HepG2 (cell line): ENCODE measurements at regions not wholly inside any gene's neighbourhood (a gene's known extent, or its start where the extent isn't known, plus 50 kb on each side); places are given as distances from the start of the nearest gene placed in this dataset.

ENCODE experiments used
- ATAC-seq: fragments of 200-7000 bp; cut with Tn5 transposase; 3 replicates; pipeline ENCODE4 v1.9.1; 2020; ENCODE audit warnings: mild to moderate bottlenecking, moderate library complexity
- BruUV-seq: library from RNA; stranded (reverse); fragments of 400-500 nt; replicated peaks from 2 replicates; lab custom pipeline; 2021; lab: Mats Ljungman, UMichigan
- CTCF ChIA-PET: fragments of 300-600 bp; formaldehyde crosslinking; extraction: SDS; loops from one replicate; lab custom pipeline; 2021; ENCODE audit warnings: low total read pairs, inconsistent platforms, low intra/inter-chr PET ratio; lab: Yijun Ruan, JAX
- POLR2A ChIA-PET: fragments of 350-600 bp; sonication (Branson Sonifier 250); formaldehyde crosslinking; loops from one replicate; lab custom pipeline; 2020; ENCODE audit warnings: antibody characterized with exemption, inconsistent platforms; lab: Yijun Ruan, JAX
- DNase-seq: peaks from one replicate; pipeline ENCODE4 v3.0.0-alpha.2; 2015; ENCODE audit warnings: low spot score
- FAIRE-seq: peaks from 3 replicates; lab custom pipeline; 2011; peaks lifted over from hg19 to GRCh38; lab: Jason Lieb, UNC
- H2AFZ ChIP-seq: one replicate; pipeline ENCODE4 v1.6.1; 2011; ENCODE audit warnings: low read length, inconsistent platforms
- H3K27ac ChIP-seq: fragments of 300-600 bp; 3 replicates; pipeline ENCODE4 v1.8.0; 2011; ENCODE audit warnings: mixed run types, mild to moderate bottlenecking, mixed read lengths, low read length, inconsistent platforms; ENCODE audit not compliant: insufficient read depth; ENCODE audit errors: extremely low read length
- H3K27me3 ChIP-seq, 2 experiments: fragments of 200-600 bp in 1 of 2; 2 replicates in 1 of 2; 3 replicates in 1 of 2; pipeline versions ENCODE4 v1.6.0 to v1.8.0; 2011; ENCODE audit warnings: low read length in 2 of 2, mild to moderate bottlenecking in 2 of 2, moderate library complexity in 2 of 2, inconsistent platforms in 1 of 2; ENCODE audit not compliant: insufficient read depth in 2 of 2, control insufficient read depth in 1 of 2
- H3K36me3 ChIP-seq, 2 experiments: fragments of 200-600 bp in 1 of 2; replicated peaks in 1 of 2; 2 replicates in 1 of 2; 3 replicates in 1 of 2; pipeline versions ENCODE4 v1.5.1 to v1.8.0; 2011; ENCODE audit warnings: low read length in 2 of 2, inconsistent platforms in 1 of 2; ENCODE audit not compliant: insufficient read depth in 2 of 2, control insufficient read depth in 1 of 2
- H3K4me1 ChIP-seq: 2 replicates; pipeline ENCODE4 v1.5.1; 2012; ENCODE audit warnings: low read length, inconsistent platforms; ENCODE audit not compliant: insufficient read depth
- H3K4me2 ChIP-seq: 2 replicates; pipeline ENCODE4 v1.6.0; 2011; ENCODE audit warnings: low read depth, low read length, inconsistent platforms
- H3K4me3 ChIP-seq, 3 experiments: fragments of 200-600 bp in 1 of 3; sonication (generic), shearing (Covaris generic) in 1 of 3; replicated peaks in 1 of 3; 2 replicates each; pipeline ENCODE4 v1.5.1; 2011 to 2016; ENCODE audit warnings: low read length in 3 of 3, inconsistent platforms in 2 of 3, low read depth in 2 of 3, mild to moderate bottlenecking in 2 of 3, control low read depth in 1 of 3, mixed read lengths in 1 of 3; ENCODE audit not compliant: insufficient read depth in 1 of 3
- H3K79me2 ChIP-seq: one replicate; pipeline ENCODE4 v1.6.1; 2011; ENCODE audit warnings: low read length, inconsistent platforms; ENCODE audit not compliant: insufficient read depth
- H3K9ac ChIP-seq: 2 replicates; pipeline ENCODE4 v1.6.0; 2011; ENCODE audit warnings: mild to moderate bottlenecking, low read depth, low read length, inconsistent platforms; ENCODE audit not compliant: insufficient read depth
- H3K9me3 ChIP-seq: 2 replicates; pipeline ENCODE4 v1.5.1; 2012; ENCODE audit warnings: mild to moderate bottlenecking, low read length
- H4K20me1 ChIP-seq: 2 replicates; pipeline ENCODE4 v1.6.0; 2011; ENCODE audit warnings: inconsistent platforms, mild to moderate bottlenecking, low read length, moderate library complexity; ENCODE audit not compliant: insufficient read depth
- ARHGAP35 ChIP-seq: sonication (generic); formaldehyde crosslinking; IDR thresholded peaks from 2 replicates; pipeline ENCODE4 v1.9.0; 2022; ENCODE audit warnings: mild to moderate bottlenecking, inconsistent platforms, moderate library complexity, missing genetic modification reagents, borderline replicate concordance
- CENPT ChIP-seq: sonication (generic); formaldehyde crosslinking; IDR thresholded peaks from 2 replicates; pipeline ENCODE4 v1.8.0; 2022; ENCODE audit warnings: low read depth, mild to moderate bottlenecking, moderate library complexity, missing genetic modification reagents
- GPBP1L1 ChIP-seq: sonication (generic); formaldehyde crosslinking; IDR thresholded peaks from 2 replicates; pipeline ENCODE4 v1.5.0; 2020; ENCODE audit warnings: mild to moderate bottlenecking, missing genetic modification reagents
- GRHL1 ChIP-seq: sonication (generic); formaldehyde crosslinking; conservative IDR thresholded peaks from 2 replicates; pipeline ENCODE4 v1.8.0; 2022; ENCODE audit warnings: missing genetic modification reagents
- HES4 ChIP-seq: sonication (generic); formaldehyde crosslinking; IDR thresholded peaks from 2 replicates; pipeline ENCODE4 v1.9.0; 2021; ENCODE audit warnings: mild to moderate bottlenecking, missing genetic modification reagents, borderline replicate concordance
- MED8 ChIP-seq: sonication (generic); formaldehyde crosslinking; IDR thresholded peaks from 2 replicates; pipeline ENCODE4 v1.8.1; 2023; ENCODE audit warnings: mild to moderate bottlenecking, missing genetic modification reagents; ENCODE audit not compliant: insufficient replicate concordance
- MIER3 ChIP-seq: IDR thresholded peaks from 2 replicates; pipeline ENCODE4 v1.6.1; 2016; ENCODE audit warnings: missing compliant biosample characterization, borderline replicate concordance
- ZFYVE20 ChIP-seq: sonication (generic); formaldehyde crosslinking; IDR thresholded peaks from 2 replicates; pipeline ENCODE4 v1.8.0; 2023; ENCODE audit warnings: low read depth, mild to moderate bottlenecking, moderate library complexity, missing genetic modification reagents, borderline replicate concordance
- ZKSCAN8 ChIP-seq: IDR thresholded peaks from 2 replicates; pipeline ENCODE4 v1.6.1; 2016; ENCODE audit warnings: borderline replicate concordance, missing genetic modification reagents, missing compliant biosample characterization
- ZNF703 ChIP-seq: sonication (generic); formaldehyde crosslinking; IDR thresholded peaks from 2 replicates; pipeline ENCODE4 v1.5.1; 2020; ENCODE audit warnings: missing genetic modification reagents, mild to moderate bottlenecking, moderate library complexity, borderline replicate concordance
- WGBS: methylation state at CpG from one replicate; pipeline ENCODE4 v1.1.6; 2017; ENCODE audit warnings: low lambda C conversion rate; 5-methylcytosine and 5-hydroxymethylcytosine counted together
- in situ Hi-C: cut with HindIII; loops from 2 replicates; pipeline ENCODE4 v1.10.0; 2017; ENCODE audit warnings: low pct_unique_long_range_greater_than_20kb; ENCODE audit not compliant: extremely low pct_ligation_motif_present
- intact Hi-C: fragments of 100-400 bp; cut with micrococcal nuclease; formaldehyde crosslinking; loops from one replicate; pipeline ENCODE4 v1.10.0; 2022; ENCODE audit not compliant: unreplicated experiment

- Histone ChIP-seq H3K4me1 (no peaks in the 10 kb centered on the region), H4K20me1 (no peaks in the 10 kb centered on the region), H3K4me3 (no peak overlapping the region), H3K9me3 (no peaks in the 10 kb centered on the region), H2AFZ (no peak overlapping the region), H3K9ac (no peak overlapping the region), H3K27ac (no peak overlapping the region), H3K27me3 (no peaks in the 10 kb centered on the region), H3K36me3 (peaks cover 12 to 15% of the 10 kb centered on the region in 2 experiments; a peak in 3 of 5 replicates), H3K4me2 (no peak overlapping the region), H3K79me2 (no peaks in the 10 kb centered on the region)
- intact Hi-C loops: no loop called here
- WGBS: 95% methylated on average over 11 of the region's 11 CpGs
- no peak for ATAC-seq
- ChIA-PET POLR2A (no interaction called here), CTCF (no interaction called here)
- BruUV-seq: no TSS peak
- DNase-seq: no peak
- TF ChIP-seq MIER3 (CRISPR knock-in tag) (no peak), CENPT (CRISPR knock-in tag) (no peak), ARHGAP35 (no peak), ZFYVE20 (CRISPR knock-in tag) (no peak), HES4 (no peak), ZNF703 (CRISPR knock-in tag) (no peak), ZKSCAN8 (no peak), GRHL1 (CRISPR knock-in tag) (no peak), GPBP1L1 (CRISPR knock-in tag) (no peak), MED8 (CRISPR knock-in tag) (no peak)
- FAIRE-seq: no peak
- in situ Hi-C loops: no loop called here
These were observed 113.1 kb downstream of the NCOR2 start for GRCh38 chr12:124454352-124454725.
